HEK293 (cell line): ENCODE measurements at regions not wholly inside any gene's neighbourhood (a gene's known extent, or its start where the extent isn't known, plus 50 kb on each side); places are given as distances from the start of the nearest gene placed in this dataset.

ENCODE experiments used
- CTCF ChIA-PET: fragments of 350-600 bp; formaldehyde crosslinking; extraction: SDS; loops from one replicate; lab custom pipeline; 2021; ENCODE audit warnings: antibody characterized with exemption; lab: Yijun Ruan, JAX
- POLR2A ChIA-PET: fragments of 300-600 bp; formaldehyde crosslinking; extraction: SDS; loops from one replicate; lab custom pipeline; 2020; ENCODE audit warnings: antibody characterized with exemption, inconsistent platforms; lab: Yijun Ruan, JAX
- H3K27ac ChIP-seq: fragments of 200-500 bp; sonication (Bioruptor generic); 2 replicates; pipeline ENCODE4 v1.5.1; 2014; ENCODE audit warnings: low read depth, low read length, control low read depth, inconsistent platforms; ENCODE audit errors: extremely low read depth
- H3K36me3 ChIP-seq, 2 experiments: fragments of 200-500 bp in 1 of 2; sonication (Bioruptor generic) in 1 of 2; 1 replicate in 1 of 2; 2 replicates in 1 of 2; pipeline ENCODE4 v1.5.1; 2014 to 2017; ENCODE audit warnings: inconsistent platforms in 2 of 2, low read length in 2 of 2; ENCODE audit not compliant: control insufficient read depth in 2 of 2, insufficient read depth in 1 of 2
- H3K4me1 ChIP-seq: fragments of 200-500 bp; sonication (Bioruptor generic); 2 replicates; pipeline ENCODE4 v1.5.1; 2014; ENCODE audit warnings: mild to moderate bottlenecking, low read length, inconsistent platforms; ENCODE audit not compliant: control insufficient read depth, insufficient read depth
- H3K4me3 ChIP-seq: 2 replicates; pipeline ENCODE4 v1.5.1; 2011; ENCODE audit warnings: low read depth, mild to moderate bottlenecking, control low read depth, low read length, moderate library complexity
- H3K9me3 ChIP-seq: fragments of 200-500 bp; sonication (Bioruptor generic); 2 replicates; pipeline ENCODE4 v1.5.1; 2014; ENCODE audit warnings: low read depth, low read length, inconsistent platforms; ENCODE audit not compliant: control insufficient read depth, insufficient read depth
- IKZF3 ChIP-seq: fragments of 450-650 bp; IDR thresholded peaks from 2 replicates; pipeline ENCODE4 v1.5.0; 2018; ENCODE audit warnings: missing biosample characterization, mild to moderate bottlenecking, missing genetic modification characterization, moderate library complexity
- KLF9 ChIP-seq: fragments of 450-650 bp; formaldehyde crosslinking; IDR thresholded peaks from 2 replicates; pipeline ENCODE4 v1.5.1; 2016; ENCODE audit warnings: missing biosample characterization, missing genetic modification characterization, low read depth
- RBAK ChIP-seq: fragments of 450-650 bp; formaldehyde crosslinking; IDR thresholded peaks from 2 replicates; pipeline ENCODE4 v1.5.1; 2016; ENCODE audit warnings: missing biosample characterization, missing genetic modification characterization
- TCF7L2 ChIP-seq: IDR thresholded peaks from 2 replicates; pipeline ENCODE4 v1.6.1; 2011; ENCODE audit warnings: low read depth, mild to moderate bottlenecking, inconsistent platforms, low read length, moderate library complexity, borderline replicate concordance
- YY2 ChIP-seq: fragments of 450-650 bp; formaldehyde crosslinking; IDR thresholded peaks from 2 replicates; pipeline ENCODE4 v1.5.1; 2016; ENCODE audit warnings: missing biosample characterization, missing genetic modification characterization
- ZBTB11 ChIP-seq: fragments of 450-650 bp; formaldehyde crosslinking; conservative IDR thresholded peaks from 2 replicates; pipeline ENCODE4 v1.5.1; 2016; ENCODE audit warnings: low read depth, missing biosample characterization, missing genetic modification characterization
- ZBTB49 ChIP-seq: fragments of 450-650 bp; formaldehyde crosslinking; IDR thresholded peaks from 2 replicates; pipeline ENCODE4 v1.5.1; 2016; ENCODE audit warnings: missing biosample characterization, missing genetic modification characterization, low read depth
- ZFP37 ChIP-seq: fragments of 450-650 bp; formaldehyde crosslinking; IDR thresholded peaks from 2 replicates; pipeline ENCODE4 v1.5.1; 2016; ENCODE audit warnings: missing biosample characterization, missing genetic modification characterization
- ZIC2 ChIP-seq: fragments of 450-650 bp; formaldehyde crosslinking; IDR thresholded peaks from 2 replicates; pipeline ENCODE4 v1.5.1; 2016; ENCODE audit warnings: missing biosample characterization, missing genetic modification characterization
- ZNF114 ChIP-seq: fragments of 450-650 bp; formaldehyde crosslinking; IDR thresholded peaks from 2 replicates; pipeline ENCODE4 v1.5.0; 2017; ENCODE audit warnings: missing biosample characterization, missing genetic modification characterization
- ZNF23 ChIP-seq: fragments of 450-650 bp; formaldehyde crosslinking; IDR thresholded peaks from 2 replicates; pipeline ENCODE4 v1.5.1; 2016; ENCODE audit warnings: missing biosample characterization, missing genetic modification characterization, borderline replicate concordance
- ZNF324 ChIP-seq: fragments of 450-650 bp; formaldehyde crosslinking; IDR thresholded peaks from 2 replicates; pipeline ENCODE4 v1.5.1; 2016; ENCODE audit warnings: missing biosample characterization, missing genetic modification characterization
- ZNF558 ChIP-seq: fragments of 450-650 bp; formaldehyde crosslinking; IDR thresholded peaks from 2 replicates; pipeline ENCODE4 v1.5.1; 2016; ENCODE audit warnings: missing biosample characterization, missing genetic modification characterization
- ZNF580 ChIP-seq: fragments of 450-650 bp; formaldehyde crosslinking; IDR thresholded peaks from 2 replicates; pipeline ENCODE4 v1.5.1; 2016; ENCODE audit warnings: missing biosample characterization, missing genetic modification characterization
- ZNF639 ChIP-seq: fragments of 450-650 bp; formaldehyde crosslinking; IDR thresholded peaks from 2 replicates; pipeline ENCODE4 v1.5.1; 2016; ENCODE audit warnings: missing biosample characterization, missing genetic modification characterization
- ZNF660 ChIP-seq: fragments of 450-650 bp; IDR thresholded peaks from 2 replicates; pipeline ENCODE4 v1.5.1; 2018; ENCODE audit warnings: missing biosample characterization, mild to moderate bottlenecking, missing genetic modification characterization
- ZNF701 ChIP-seq: fragments of 450-650 bp; formaldehyde crosslinking; IDR thresholded peaks from 2 replicates; pipeline ENCODE4 v1.5.1; 2016; ENCODE audit warnings: missing biosample characterization, missing genetic modification characterization
- ZNF76 ChIP-seq: fragments of 450-650 bp; formaldehyde crosslinking; IDR thresholded peaks from 2 replicates; pipeline ENCODE4; 2016; ENCODE audit warnings: low read depth, missing biosample characterization, missing genetic modification characterization, borderline replicate concordance
- ZNF776 ChIP-seq: fragments of 450-650 bp; formaldehyde crosslinking; IDR thresholded peaks from 2 replicates; pipeline ENCODE4 v1.5.0; 2017; ENCODE audit warnings: missing biosample characterization, missing genetic modification characterization, borderline replicate concordance
- ZNF777 ChIP-seq: fragments of 450-650 bp; formaldehyde crosslinking; IDR thresholded peaks from 2 replicates; pipeline ENCODE4 v1.5.1; 2017; ENCODE audit warnings: missing biosample characterization, missing genetic modification characterization, borderline replicate concordance
- ZNF785 ChIP-seq: fragments of 450-650 bp; formaldehyde crosslinking; IDR thresholded peaks from 2 replicates; pipeline ENCODE4 v1.5.1; 2016; ENCODE audit warnings: missing biosample characterization, missing genetic modification characterization

- POLR2A ChIA-PET, result no interaction called here
- H3K27ac ChIP-seq, result no peak overlapping the region
These were observed 146.1 kb downstream of the TFAP2A start for GRCh38 chr6:10268611-10269310.

GRCh38 chr6:10268111-10268510 is 146.8 kb downstream of the TFAP2A start:
- TF ChIP-seq ZNF777 (tag by site-specific recombination), result no peak
- no peak for TF ChIP-seq ZNF324 (tag by site-specific recombination)
- TF ChIP-seq RBAK (tag by site-specific recombination), result no peak
- TF ChIP-seq ZNF580 (tag by site-specific recombination), result no peak
- no peak for TF ChIP-seq ZFP37 (tag by site-specific recombination)
- TF ChIP-seq KLF9, result no peak
- no peak for TF ChIP-seq ZNF785 (tag by site-specific recombination)
- TF ChIP-seq ZBTB49 (tag by site-specific recombination), result no peak
- no peak for TF ChIP-seq ZNF660 (tag by site-specific recombination)
- TF ChIP-seq ZNF114, result no peak
- TF ChIP-seq ZIC2 (tag by site-specific recombination), result no peak
- TF ChIP-seq ZNF639 (tag by site-specific recombination), result no peak
- CTCF ChIA-PET, result interaction anchor here (0.7 kb wide), 1 partner anchor 311 kb away, joined by 3 read pairs; no protein-coding TSS in a partner anchor
- Histone ChIP-seq H3K4me3 (no peak overlapping the region), H3K36me3 (no peaks in the 10 kb centered on the region), H3K27ac (no peak overlapping the region), H3K9me3 (no peaks in the 10 kb centered on the region), H3K4me1 (no peaks in the 10 kb centered on the region)
- POLR2A ChIA-PET, result no interaction called here

More at GRCh38 chr6:10268611-10269310, 146.1 kb downstream of the TFAP2A start:
- CTCF ChIA-PET, result interaction anchor here (0.7 kb wide), 1 partner anchor 163 kb away, joined by 4 read pairs; no protein-coding TSS in a partner anchor
- Histone ChIP-seq H3K4me3 (no peak overlapping the region), H3K36me3 (no peaks in the 10 kb centered on the region), H3K9me3 (no peaks in the 10 kb centered on the region), H3K4me1 (no peaks in the 10 kb centered on the region)
- no peak for TF ChIP-seq ZBTB11
- no peak for TF ChIP-seq ZNF701 (tag by site-specific recombination)
- TF ChIP-seq ZNF23 (tag by site-specific recombination), result no peak
- no peak for TF ChIP-seq ZNF76 (tag by site-specific recombination)
- no peak for TF ChIP-seq RBAK (tag by site-specific recombination)
- TF ChIP-seq ZNF776 (tag by site-specific recombination), result no peak
- no peak for TF ChIP-seq YY2 (tag by site-specific recombination)
- TF ChIP-seq TCF7L2, result no peak
- TF ChIP-seq ZNF558 (tag by site-specific recombination), result no peak
- no peak for TF ChIP-seq IKZF3 (tag by site-specific recombination)
